Vagina (tissue), 2 donors: ENCODE measurements at regions not wholly inside any gene's neighbourhood (a gene's known extent, or its start where the extent isn't known, plus 50 kb on each side); places are given as distances from the start of the nearest gene placed in this dataset.

ENCODE experiments used
- CTCF ChIP-seq, 3 experiments: fragments of 450-650 bp in 2 of 3; fragments of 200-600 bp in 1 of 3; sonication (generic) in 1 of 3; IDR thresholded peaks; one replicate each; pipeline ENCODE4 v1.5.1; 2017 to 2019; ENCODE audit warnings: antibody characterized with exemption in 3 of 3, mild to moderate bottlenecking in 2 of 3, moderate library complexity in 2 of 3
- POLR2AphosphoS5 ChIP-seq, 2 donors: sonication (generic); formaldehyde crosslinking; IDR thresholded peaks; one replicate each; pipeline ENCODE4 v1.9.0; 2017; ENCODE audit warnings: antibody characterized with exemption in 2 of 2, mild to moderate bottlenecking in 2 of 2, low read depth in 1 of 2; ENCODE audit not compliant: insufficient read depth in 1 of 2

GRCh38 chr2:57177176-57177575, 869.4 kb upstream of the VRK2 start:
- TF ChIP-seq CTCF (IDR thresholded peaks at IDR 0.05) (no peak), POLR2AphosphoS5 (IDR thresholded peaks at IDR 0.05; ENCODE audit: insufficient read depth in 1 of 2, low read depth in 1 of 2) (no peak)
